HL-60 (cell line): ENCODE measurements at regions not wholly inside any gene's neighbourhood (a gene's known extent, or its start where the extent isn't known, plus 50 kb on each side); places are given as distances from the start of the nearest gene placed in this dataset.

Experiments used
- CTCF ChIP-seq: IDR thresholded peaks from one replicate; pipeline ENCODE4 v1.5.1; 2011; ENCODE audit warnings: low read length, control low read depth, inconsistent platforms; ENCODE audit not compliant: insufficient read depth
- GABPA ChIP-seq: IDR thresholded peaks from 2 replicates; pipeline ENCODE4 v1.6.1; 2012; ENCODE audit warnings: low read depth
- POLR2AphosphoS5 ChIP-seq: IDR thresholded peaks from 2 replicates; pipeline ENCODE4 v1.6.1; 2012; ENCODE audit warnings: low read depth

- TF ChIP-seq CTCF: no peak
- no peak for TF ChIP-seq GABPA
- TF ChIP-seq POLR2AphosphoS5: no peak
These were observed 1730.9 kb downstream of the PCDH9 start for GRCh38 chr13:65499256-65499655.
